HG03432 (cell line): ENCODE measurements at regions not wholly inside any gene's neighbourhood (a gene's known extent, or its start where the extent isn't known, plus 50 kb on each side); places are given as distances from the start of the nearest gene placed in this dataset.
A peak's percentile ranks its signal among the peaks of the same experiment; 100 is the strongest.
"Not testable (repeated sequence)": the region's sequence is repeated elsewhere in the genome, so short reads cannot be mapped to it uniquely, and the experiment has no call there.

Source experiments
- ATAC-seq: cut with Tn5 transposase; IDR thresholded peaks from one replicate; pipeline ENCODE4 v1.9.1; 2021; ENCODE audit warnings: mild to moderate bottlenecking, moderate library complexity; ENCODE audit not compliant: unreplicated experiment

GRCh38 chr11:34001557-34002064, 49.9 kb upstream of the CAPRIN1 start:
- no peak for ATAC-seq

DNA sequence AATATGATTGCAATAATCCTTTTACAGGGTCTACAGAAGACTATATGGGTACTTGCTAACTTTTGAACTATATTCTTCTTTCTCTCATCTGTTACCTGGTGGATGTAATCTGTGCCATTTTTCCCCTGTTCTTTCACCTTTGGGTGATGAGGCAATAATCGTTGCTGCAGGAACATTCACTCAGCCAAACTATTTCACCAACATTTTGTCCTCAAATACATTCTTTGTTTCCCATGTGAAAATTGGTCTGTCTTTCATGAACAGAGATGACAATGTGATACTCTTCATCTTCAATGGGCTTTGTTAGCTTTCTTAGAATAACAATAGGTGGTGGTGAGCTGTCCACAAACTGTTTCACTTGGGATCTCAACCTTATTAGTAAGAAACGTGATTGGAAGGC, 52.1 kb upstream of the CAPRIN1 start:
- no peak for ATAC-seq

DNA sequence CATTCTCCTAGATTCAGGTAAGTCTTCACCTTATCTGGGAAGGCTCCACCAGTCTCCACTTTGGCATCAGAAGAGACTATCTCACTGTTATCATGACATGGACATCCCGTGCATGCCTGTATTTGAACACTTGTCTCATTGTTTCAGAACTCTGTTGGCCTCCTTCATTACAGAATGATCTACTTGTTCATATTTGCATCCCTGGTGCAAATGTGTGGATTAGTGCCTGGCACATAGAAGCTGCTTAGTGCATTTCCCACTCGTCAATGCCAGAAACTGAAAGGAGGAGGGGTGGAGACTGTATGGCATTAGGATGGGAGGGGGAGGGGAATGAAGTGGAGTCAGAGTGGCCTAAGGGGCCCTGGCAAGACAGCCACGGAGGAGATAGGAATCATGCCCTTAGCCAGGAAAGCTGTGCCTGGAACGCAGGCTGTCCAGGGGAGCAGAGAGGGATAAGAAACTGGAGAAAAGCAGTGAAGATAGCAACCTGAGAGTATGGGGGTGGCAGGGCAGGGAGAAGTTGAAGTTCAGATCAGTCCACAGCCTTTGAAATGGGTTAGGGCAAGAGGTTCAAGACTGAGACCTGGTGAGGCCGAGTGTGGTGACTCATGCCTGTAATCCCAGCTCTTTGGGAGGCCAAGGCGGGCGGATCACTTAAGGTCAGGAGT, 53.8 kb upstream of the CAPRIN1 start:
- ATAC-seq: no peak

DNA sequence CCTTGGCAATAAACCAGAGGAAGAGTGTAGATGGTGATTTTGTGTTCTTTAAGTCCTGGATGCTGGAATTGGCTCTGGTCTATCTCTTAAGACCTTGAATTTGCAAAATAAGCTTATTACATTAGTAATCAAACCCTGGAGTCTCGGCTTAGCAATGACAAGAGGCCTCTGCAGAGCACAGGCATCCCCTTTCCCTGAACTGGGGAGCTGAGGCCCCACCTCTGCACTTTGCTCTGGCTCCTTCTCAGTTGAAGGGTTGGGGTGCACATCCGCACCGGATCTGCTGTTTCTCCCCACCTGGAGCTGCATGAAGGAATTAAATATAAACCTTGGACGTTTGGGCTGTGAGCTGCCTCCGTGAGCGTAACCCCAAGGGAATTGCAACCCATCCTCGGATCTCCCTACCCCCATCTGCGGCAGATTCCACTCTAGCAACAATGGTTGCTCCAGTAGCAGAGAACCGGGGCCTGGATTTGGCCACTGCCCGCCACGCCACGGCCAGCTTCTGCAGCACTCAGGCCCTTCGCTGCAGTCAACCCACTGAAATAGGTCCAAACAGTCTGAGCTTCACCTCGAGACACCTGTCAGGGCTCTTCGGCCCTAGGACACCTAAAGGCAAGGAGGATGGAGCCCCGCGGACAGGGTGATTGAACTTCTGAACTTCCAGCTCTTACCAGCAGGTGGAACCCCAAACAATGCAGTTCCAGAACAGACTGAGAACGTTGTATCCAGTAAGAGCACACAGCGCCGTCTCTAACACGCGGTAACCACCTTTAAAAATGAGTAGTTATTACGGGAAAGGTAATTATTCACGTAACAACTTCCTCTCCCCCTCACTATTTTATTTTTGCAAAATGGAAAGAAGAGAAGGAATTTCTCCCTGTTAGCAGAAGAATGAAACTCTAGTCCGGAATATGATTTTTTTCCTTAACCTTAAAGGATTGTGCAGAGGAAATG, 54.8 kb upstream of the CAPRIN1 start:
- ATAC-seq: peak; percentile 76

DNA sequence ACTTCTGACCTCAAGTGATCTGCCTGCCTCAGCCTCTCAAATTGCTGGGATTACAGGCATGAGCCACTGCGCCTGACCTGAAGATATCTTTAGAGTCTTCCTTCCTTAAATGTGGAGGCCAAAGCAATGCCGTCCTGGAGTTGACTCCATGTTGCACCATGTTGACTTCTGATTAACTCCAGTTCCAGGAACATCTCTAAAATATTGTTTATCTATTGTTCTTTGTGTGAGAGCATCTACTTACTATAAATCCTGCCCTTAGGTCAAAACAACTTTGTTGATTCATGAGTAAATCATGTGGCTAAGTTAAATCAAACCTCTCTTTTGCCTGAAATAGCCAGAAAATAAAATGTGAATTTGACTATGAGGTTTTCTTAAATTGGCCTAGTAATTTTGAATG, 56.6 kb upstream of the CAPRIN1 start:
- no peak for ATAC-seq

DNA sequence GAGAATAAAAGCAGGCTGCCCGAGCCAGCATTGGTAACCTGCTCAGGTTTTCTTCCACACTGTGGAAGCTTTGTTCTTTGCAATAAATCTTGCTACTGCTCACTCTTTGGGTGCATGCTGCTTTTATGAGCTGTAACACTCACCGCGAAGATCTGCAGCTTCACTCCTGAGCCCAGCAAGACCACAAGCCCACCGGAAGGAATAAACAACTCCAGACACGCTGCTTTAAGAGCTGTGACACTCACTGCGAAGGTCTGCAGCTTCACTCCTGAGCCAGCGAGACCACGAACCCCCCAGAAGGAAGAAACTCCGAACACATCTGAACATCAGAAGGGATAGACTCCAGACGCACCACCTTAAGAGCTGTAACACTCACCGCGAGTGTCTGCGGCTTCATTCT, 60.4 kb upstream of the CAPRIN1 start:
- ATAC-seq: not testable (repeated sequence)

GRCh38 chr11:33990131-33990530, 61.4 kb upstream of the CAPRIN1 start:
- not testable (repeated sequence) for ATAC-seq

DNA sequence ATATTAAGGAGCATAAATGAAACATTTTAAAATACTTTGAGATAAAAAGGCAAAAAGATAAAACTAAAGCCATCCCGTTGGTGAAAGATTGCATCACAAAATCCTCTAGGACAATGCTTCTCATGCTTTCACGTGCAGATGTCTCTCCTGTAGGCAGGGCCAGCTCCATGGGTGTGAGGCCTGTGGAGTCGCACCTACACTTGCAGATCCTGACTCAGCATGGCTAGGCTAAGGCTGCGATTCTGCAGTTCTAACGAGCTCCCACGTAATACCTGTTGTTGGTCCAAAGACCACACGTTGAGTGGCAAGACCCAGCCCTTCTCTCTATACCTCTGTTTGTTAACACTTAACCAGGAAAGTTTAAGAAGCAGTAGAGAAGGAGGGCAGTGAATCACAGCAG, 62.1 kb upstream of the CAPRIN1 start:
- no peak for ATAC-seq

GRCh38 chr11:33988586-33989370, 62.8 kb upstream of the CAPRIN1 start:
- no peak for ATAC-seq

DNA sequence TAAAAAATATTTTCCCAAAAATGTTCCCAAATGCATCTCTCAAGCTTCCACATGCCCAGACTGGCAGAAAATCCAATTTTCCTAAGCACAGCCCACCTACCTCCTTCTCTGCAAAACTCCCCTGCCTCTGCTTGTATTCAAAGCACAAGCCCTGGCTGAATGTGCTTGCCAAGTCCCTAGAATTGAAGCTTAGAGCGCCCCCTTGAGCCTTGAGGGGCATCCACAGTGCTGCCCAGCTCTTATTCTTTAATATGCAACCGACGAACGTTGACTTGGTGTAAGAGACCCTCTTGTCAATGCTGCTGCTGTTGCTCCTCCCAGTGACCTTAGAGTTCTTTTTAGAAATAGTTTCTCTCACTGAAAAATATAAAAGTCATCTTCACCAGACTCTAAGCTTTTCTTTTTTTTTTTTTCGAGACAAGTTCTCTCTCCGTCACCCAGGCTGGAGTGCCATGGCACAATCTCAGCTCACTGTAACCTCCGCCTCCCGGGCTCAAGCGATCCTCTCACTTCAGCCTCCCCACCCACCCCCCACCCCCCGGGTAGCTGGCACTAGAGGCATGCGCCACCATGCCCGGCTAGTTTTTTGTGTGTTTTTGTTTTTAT, 63.5 kb upstream of the CAPRIN1 start:
- peak; percentile 62 for ATAC-seq

GRCh38 chr11:33987545-33987944, 64.0 kb upstream of the CAPRIN1 start:
- no peak for ATAC-seq

DNA sequence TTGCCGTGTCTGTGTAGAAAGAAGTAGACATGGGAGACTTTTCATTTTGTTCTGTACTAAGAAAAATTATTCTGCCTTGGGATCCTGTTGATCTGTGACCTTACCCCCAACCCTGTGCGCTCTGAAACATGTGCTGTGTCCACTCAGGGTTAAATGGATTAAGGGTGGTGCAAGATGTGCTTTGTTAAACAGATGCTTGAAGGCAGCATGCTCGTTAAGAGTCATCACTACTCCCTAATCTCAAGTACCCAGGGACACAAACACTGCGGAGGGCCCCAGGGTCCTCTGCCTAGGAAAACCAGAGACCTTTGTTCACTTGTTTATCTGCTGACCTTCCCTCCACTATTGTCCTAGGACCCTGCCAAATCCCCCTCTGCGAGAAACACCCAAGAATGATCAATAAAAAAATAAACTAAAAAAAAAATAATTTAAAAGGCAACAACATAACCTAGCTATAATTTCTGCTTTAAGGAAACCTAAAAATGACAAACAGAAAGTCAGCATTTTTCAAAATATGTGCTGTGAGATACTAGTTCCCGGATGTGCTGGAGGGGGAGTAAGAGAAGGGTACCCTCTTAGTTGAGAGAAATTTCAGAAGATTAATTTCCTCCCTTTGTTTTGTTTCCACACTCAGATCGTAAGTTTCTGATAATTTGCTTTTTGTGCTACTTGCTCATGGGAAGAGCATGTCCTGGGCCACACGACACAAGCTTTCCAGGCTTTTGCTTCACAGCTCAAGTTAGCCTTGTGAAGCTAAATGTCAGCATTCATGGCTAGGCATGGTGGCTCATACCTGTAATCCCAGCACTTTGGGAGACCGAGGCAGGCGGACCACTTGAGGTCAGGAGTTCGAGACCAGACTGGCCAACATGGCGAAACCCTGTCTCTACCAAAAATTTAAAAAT, 64.7 kb upstream of the CAPRIN1 start:
- not testable (repeated sequence) for ATAC-seq

- ATAC-seq: no peak
These were observed 66.7 kb upstream of the CAPRIN1 start for GRCh38 chr11:33984682-33985389.

- no peak for ATAC-seq
These were observed 68.9 kb upstream of the CAPRIN1 start for GRCh38 chr11:33982661-33983060.

- ATAC-seq: no peak
These were observed 70.6 kb upstream of the CAPRIN1 start for GRCh38 chr11:33980897-33981296.

GRCh38 chr11:33978376-33978775, 73.2 kb upstream of the CAPRIN1 start:
- no peak for ATAC-seq

DNA sequence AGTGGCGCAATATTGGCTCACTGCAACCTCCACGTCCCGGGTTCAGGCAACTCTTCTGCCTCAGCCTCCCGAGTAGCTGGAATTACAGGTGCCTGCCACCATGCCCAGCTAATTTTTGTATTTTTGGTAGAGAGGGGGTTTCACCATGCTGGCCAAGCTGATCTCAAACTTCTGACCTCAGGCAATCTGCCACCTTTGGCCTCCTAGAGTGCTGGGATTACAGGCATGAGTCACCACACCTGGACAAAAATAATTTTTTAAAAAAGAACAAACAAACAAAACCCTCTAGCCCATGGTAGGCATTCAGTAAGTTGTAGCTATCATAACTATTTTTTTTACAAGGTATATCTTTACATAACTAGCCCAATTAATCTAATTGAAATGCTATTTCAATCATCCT, 73.9 kb upstream of the CAPRIN1 start:
- no peak for ATAC-seq

- ATAC-seq: no peak
These were observed 74.9 kb upstream of the CAPRIN1 start for GRCh38 chr11:33976495-33977199.
